Mucosa of descending colon (tissue), 3 donors: ENCODE measurements at regions not wholly inside any gene's neighbourhood (a gene's known extent, or its start where the extent isn't known, plus 50 kb on each side); places are given as distances from the start of the nearest gene placed in this dataset.
A peak's percentile ranks its signal among the peaks of the same experiment; 100 is the strongest.

ENCODE experiments used
- ATAC-seq: fragments of 200-7000 bp; cut with Tn5 transposase; one replicate; pipeline ENCODE4 v1.9.1; 2020; ENCODE audit warnings: mild to moderate bottlenecking, moderate library complexity
- DNase-seq, 3 donors: peaks; one replicate each; pipeline ENCODE4 v3.0.0-alpha.2; 2020
- H3K36me3 ChIP-seq: fragments of 200-600 bp; one replicate; pipeline ENCODE4 v1.8.0; 2021; ENCODE audit warnings: low read depth, mild to moderate bottlenecking
- H3K4me1 ChIP-seq: fragments of 200-600 bp; one replicate; pipeline ENCODE4 v1.8.0; 2021; ENCODE audit warnings: low read depth, mild to moderate bottlenecking
- H3K4me3 ChIP-seq: fragments of 200-600 bp; one replicate; pipeline ENCODE4 v1.8.0; 2021; ENCODE audit warnings: mild to moderate bottlenecking
- H3K9me3 ChIP-seq: fragments of 200-600 bp; one replicate; pipeline ENCODE4 v1.8.0; 2021; ENCODE audit warnings: mild to moderate bottlenecking
- CTCF ChIP-seq: fragments of 200-600 bp; IDR thresholded peaks from one replicate; pipeline ENCODE4 v1.8.0; 2022; ENCODE audit warnings: antibody characterized with exemption, mild to moderate bottlenecking
- intact Hi-C, 2 donors: fragments of 100-400 bp; cut with DNase I in 1 of 2; cut with micrococcal nuclease in 1 of 2; formaldehyde crosslinking; loops; one replicate each; pipeline versions ENCODE4 v1.11.0 to v1.11.1; 2022; cut with DNase I, micrococcal nuclease
- donor health status: DM: no; HTN: no; CAD: no; lungs with moderate emphysema.
- donor health status: DM: no; HTN: no; CAD: no.
- donor health status: DM: no; HTN: yes; CAD: no.

- TF ChIP-seq CTCF, result no peak
- Histone ChIP-seq H3K9me3 (no peaks in the 10 kb centered on the region), H3K4me1 (peaks cover 3% of the 10 kb centered on the region), H3K4me3 (no peak overlapping the region), H3K36me3 (no peaks in the 10 kb centered on the region)
- intact Hi-C loops, result no loop called here
- ATAC-seq, result peak; percentile 78
- peak in 1 of 3 donors; percentile 20 for DNase-seq
These were observed 417.9 kb upstream of the GCFC2 start for GRCh38 chr2:76128622-76129021.

- ATAC-seq (no peak), DNase-seq (no peak)
- Histone ChIP-seq H3K4me3 (no peak overlapping the region), H3K4me1 (no peaks in the 10 kb centered on the region), H3K9me3 (no peaks in the 10 kb centered on the region), H3K36me3 (no peaks in the 10 kb centered on the region)
- intact Hi-C loops, result no loop called here
- TF ChIP-seq CTCF, result no peak
These were observed 409.5 kb upstream of the GCFC2 start for GRCh38 chr2:76120176-76120575.

- Histone ChIP-seq H3K36me3 (no peaks in the 10 kb centered on the region), H3K9me3 (no peaks in the 10 kb centered on the region), H3K4me1 (no peaks in the 10 kb centered on the region), H3K4me3 (no peak overlapping the region)
- no peak for TF ChIP-seq CTCF
- ATAC-seq (no peak), DNase-seq (no peak)
- intact Hi-C loops, result no loop called here
These were observed 379.0 kb upstream of the GCFC2 start for GRCh38 chr2:76089683-76090082.

- ATAC-seq, result no peak
- H3K4me3 ChIP-seq, result no peak overlapping the region
- no peak for DNase-seq
- no peak for TF ChIP-seq CTCF
- H3K36me3 ChIP-seq, result no peaks in the 10 kb centered on the region
- no peaks in the 10 kb centered on the region for H3K9me3 ChIP-seq
- H3K4me1 ChIP-seq, result no peaks in the 10 kb centered on the region
- intact Hi-C loops, result no loop called here
These were observed 372.5 kb upstream of the GCFC2 start for GRCh38 chr2:76083248-76083647.

- intact Hi-C loops, result no loop called here
- Histone ChIP-seq H3K36me3 (no peaks in the 10 kb centered on the region), H3K4me1 (no peaks in the 10 kb centered on the region), H3K4me3 (no peak overlapping the region), H3K9me3 (no peaks in the 10 kb centered on the region)
- TF ChIP-seq CTCF, result no peak
- no peak for DNase-seq
- ATAC-seq, result no peak
These were observed 371.8 kb upstream of the GCFC2 start for GRCh38 chr2:76082509-76082908.

GRCh38 chr2:76080154-76080553, 369.4 kb upstream of the GCFC2 start:
- TF ChIP-seq CTCF, result no peak
- DNase-seq, result no peak
- Histone ChIP-seq H3K4me1 (no peaks in the 10 kb centered on the region), H3K4me3 (no peak overlapping the region), H3K36me3 (no peaks in the 10 kb centered on the region), H3K9me3 (no peaks in the 10 kb centered on the region)
- ATAC-seq, result no peak
- intact Hi-C loops, result no loop called here
